ENCODE measurements at regions not wholly inside any gene's neighbourhood (a gene's known extent, or its start where the extent isn't known, plus 50 kb on each side); places are given as distances from the start of the nearest gene placed in this dataset.

- TF ChIP-seq CTCF (IDR thresholded peaks at IDR 0.05) (no peak), POLR2AphosphoS5 (IDR thresholded peaks at IDR 0.05) (no peak), POLR2A (IDR thresholded peaks at IDR 0.05) (no peak), EP300 (IDR thresholded peaks at IDR 0.05; ENCODE audit: low read depth) (no peak)
These were observed 273.6 kb downstream of the FBXO8 start for GRCh38 chr4:174009686-174010451.

Data from transverse colon (tissue), 4 donors.